Neural progenitor cell (in vitro differentiated cells): ENCODE measurements at regions not wholly inside any gene's neighbourhood (a gene's known extent, or its start where the extent isn't known, plus 50 kb on each side); places are given as distances from the start of the nearest gene placed in this dataset.
"Not testable (repeated sequence)": the region's sequence is repeated elsewhere in the genome, so short reads cannot be mapped to it uniquely, and the experiment has no call there.

ENCODE experiments used
- DNase-seq: peaks from one replicate; pipeline ENCODE4 v3.0.0-alpha.2; 2016; ENCODE audit warnings: low spot score
- H2AFZ ChIP-seq: fragments of 200-600 bp; sonication (generic); replicated peaks from 2 replicates; pipeline ENCODE4 v1.6.1; 2016; ENCODE audit warnings: antibody characterized with exemption
- H3F3A ChIP-seq: fragments of 200-600 bp; sonication (generic); 2 replicates; pipeline ENCODE4 v1.6.1; 2016; ENCODE audit warnings: antibody characterized with exemption, low read depth
- H3K27ac ChIP-seq: fragments of 200-600 bp; sonication (generic); 2 replicates; pipeline ENCODE4 v1.5.1; 2016; ENCODE audit warnings: mild to moderate bottlenecking
- H3K27me3 ChIP-seq: fragments of 200-600 bp; sonication (generic); 2 replicates; pipeline ENCODE4 v1.6.1; 2016; ENCODE audit warnings: mild to moderate bottlenecking, moderate library complexity
- H3K36me3 ChIP-seq: fragments of 200-600 bp; sonication (generic); 2 replicates; pipeline ENCODE4 v1.5.1; 2016
- H3K4me1 ChIP-seq: fragments of 200-600 bp; sonication (generic); 2 replicates; pipeline ENCODE4 v1.6.1; 2016; ENCODE audit warnings: mixed run types
- H3K4me2 ChIP-seq: fragments of 200-600 bp; sonication (generic); 2 replicates; pipeline ENCODE4 v1.6.1; 2016
- H3K4me3 ChIP-seq: fragments of 200-600 bp; sonication (generic); 2 replicates; pipeline ENCODE4 v1.5.1; 2016
- H3K79me2 ChIP-seq: fragments of 200-600 bp; sonication (generic); 2 replicates; pipeline ENCODE4 v1.6.1; 2016; ENCODE audit warnings: low read depth
- H3K9ac ChIP-seq: fragments of 200-600 bp; sonication (generic); 2 replicates; pipeline ENCODE4 v1.6.1; 2016
- H3K9me3 ChIP-seq: fragments of 200-600 bp; sonication (generic); 2 replicates; pipeline ENCODE4 v1.5.1; 2016; ENCODE audit warnings: low read depth
- H4K20me1 ChIP-seq: fragments of 200-600 bp; sonication (generic); 2 replicates; pipeline ENCODE4 v1.6.1; 2016; ENCODE audit warnings: low read depth
- H3K27ac Mint-ChIP-seq: 3 replicates; pipeline ENCODE4 v1.8.0; 2021; ENCODE audit warnings: mixed read lengths
- H3K27me3 Mint-ChIP-seq: 2 replicates; pipeline ENCODE4 v1.8.0; 2022; ENCODE audit warnings: low read depth, mild to moderate bottlenecking, inconsistent platforms, moderate library complexity, mixed read lengths; ENCODE audit not compliant: insufficient read depth
- H3K36me3 Mint-ChIP-seq: 3 replicates; pipeline ENCODE4 v1.8.0; 2021; ENCODE audit warnings: mixed read lengths
- H3K4me1 Mint-ChIP-seq: 3 replicates; pipeline ENCODE4 v1.8.0; 2021; ENCODE audit warnings: mixed read lengths
- H3K4me3 Mint-ChIP-seq: 3 replicates; pipeline ENCODE4 v1.8.0; 2021; ENCODE audit warnings: mild to moderate bottlenecking, moderate library complexity, mixed read lengths
- H3K9me3 Mint-ChIP-seq: 3 replicates; pipeline ENCODE4 v1.8.0; 2020; ENCODE audit warnings: mixed read lengths
- EZH2 ChIP-seq: fragments of 200-600 bp; sonication (generic); IDR thresholded peaks from 2 replicates; pipeline ENCODE4 v1.6.1; 2017; ENCODE audit warnings: antibody characterized with exemption, mild to moderate bottlenecking, moderate library complexity
- EZH2phosphoT487 ChIP-seq: fragments of 200-600 bp; sonication (generic); IDR thresholded peaks from 2 replicates; pipeline ENCODE4 v1.6.1; 2017; ENCODE audit warnings: antibody characterized with exemption
- TF ChIP-seq, protein P1 (sequence below): fragments of 200-600 bp; sonication (generic); IDR thresholded peaks from 2 replicates; pipeline ENCODE4 v1.5.1; 2017; ENCODE audit warnings: antibody characterized with exemption, mild to moderate bottlenecking

DNA sequence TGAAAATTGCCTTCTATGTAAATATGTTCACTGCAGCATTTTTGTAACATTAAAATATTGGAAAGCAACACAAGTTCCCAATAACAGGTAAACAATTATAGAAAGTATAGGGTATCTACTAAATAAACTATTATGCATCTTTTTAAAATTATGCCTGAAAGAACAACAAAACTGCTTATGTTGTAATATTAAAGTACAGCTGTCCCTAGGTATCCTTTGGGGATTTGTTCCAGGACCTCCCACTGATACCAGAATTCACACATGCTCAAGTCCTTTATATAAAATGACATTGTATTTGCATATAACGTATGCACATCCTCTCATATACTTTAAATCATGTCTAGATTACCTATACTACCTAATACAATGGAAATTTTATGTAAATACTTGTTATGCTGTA, 121.8 kb upstream of the TNFSF4 start:
- Histone ChIP-seq H3K4me3 (no peak overlapping the region), H3F3A (no peaks in the 10 kb centered on the region), H4K20me1 (no peaks in the 10 kb centered on the region), H3K9ac (no peak overlapping the region), H3K36me3 (no peaks in the 10 kb centered on the region), H3K27ac (no peak overlapping the region), H2AFZ (no peak overlapping the region), H3K9me3 (no peaks in the 10 kb centered on the region), H3K79me2 (no peaks in the 10 kb centered on the region), H3K4me1 (no peaks in the 10 kb centered on the region), H3K4me2 (no peak overlapping the region), H3K27me3 (no peaks in the 10 kb centered on the region)
- no peak overlapping the region for H3K27ac Mint-ChIP-seq
- no peaks in the 10 kb centered on the region for H3K4me1 Mint-ChIP-seq
- H3K27me3 Mint-ChIP-seq, result no peaks in the 10 kb centered on the region
- TF ChIP-seq EZH2phosphoT487, result no peak
- TF ChIP-seq EZH2, result no peak
- TF ChIP-seq, protein P1, sequence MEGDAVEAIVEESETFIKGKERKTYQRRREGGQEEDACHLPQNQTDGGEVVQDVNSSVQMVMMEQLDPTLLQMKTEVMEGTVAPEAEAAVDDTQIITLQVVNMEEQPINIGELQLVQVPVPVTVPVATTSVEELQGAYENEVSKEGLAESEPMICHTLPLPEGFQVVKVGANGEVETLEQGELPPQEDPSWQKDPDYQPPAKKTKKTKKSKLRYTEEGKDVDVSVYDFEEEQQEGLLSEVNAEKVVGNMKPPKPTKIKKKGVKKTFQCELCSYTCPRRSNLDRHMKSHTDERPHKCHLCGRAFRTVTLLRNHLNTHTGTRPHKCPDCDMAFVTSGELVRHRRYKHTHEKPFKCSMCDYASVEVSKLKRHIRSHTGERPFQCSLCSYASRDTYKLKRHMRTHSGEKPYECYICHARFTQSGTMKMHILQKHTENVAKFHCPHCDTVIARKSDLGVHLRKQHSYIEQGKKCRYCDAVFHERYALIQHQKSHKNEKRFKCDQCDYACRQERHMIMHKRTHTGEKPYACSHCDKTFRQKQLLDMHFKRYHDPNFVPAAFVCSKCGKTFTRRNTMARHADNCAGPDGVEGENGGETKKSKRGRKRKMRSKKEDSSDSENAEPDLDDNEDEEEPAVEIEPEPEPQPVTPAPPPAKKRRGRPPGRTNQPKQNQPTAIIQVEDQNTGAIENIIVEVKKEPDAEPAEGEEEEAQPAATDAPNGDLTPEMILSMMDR, result no peak
- no peak for DNase-seq
- no peaks in the 10 kb centered on the region for H3K36me3 Mint-ChIP-seq
- no peak overlapping the region for H3K4me3 Mint-ChIP-seq
- H3K9me3 Mint-ChIP-seq, result peaks cover under 1% of the 10 kb centered on the region

GRCh38 chr1:173329726-173330125, 122.6 kb upstream of the TNFSF4 start:
- no peak overlapping the region for H3K27ac Mint-ChIP-seq

GRCh38 chr1:173330149-173330951, 123.2 kb upstream of the TNFSF4 start:
- H3K27me3 ChIP-seq, result no peaks in the 10 kb centered on the region
- no peak overlapping the region for H3K27ac ChIP-seq
- H3K4me2 ChIP-seq, result no peak overlapping the region
- H2AFZ ChIP-seq, result no peak overlapping the region
- H3K79me2 ChIP-seq, result no peaks in the 10 kb centered on the region
- no peaks in the 10 kb centered on the region for H3K9me3 ChIP-seq
- no peaks in the 10 kb centered on the region for H3K9me3 Mint-ChIP-seq
- H4K20me1 ChIP-seq, result no peaks in the 10 kb centered on the region
- H3K9ac ChIP-seq, result no peak overlapping the region
- TF ChIP-seq EZH2phosphoT487, result no peak
- no peak for TF ChIP-seq EZH2
- TF ChIP-seq, protein P1, result no peak
- H3K27ac Mint-ChIP-seq, result no peak overlapping the region
- H3K27me3 Mint-ChIP-seq, result no peaks in the 10 kb centered on the region
- H3K36me3 ChIP-seq, result no peaks in the 10 kb centered on the region
- no peak overlapping the region for H3K4me3 Mint-ChIP-seq
- no peak overlapping the region for H3K4me3 ChIP-seq
- H3K36me3 Mint-ChIP-seq, result no peaks in the 10 kb centered on the region
- no peaks in the 10 kb centered on the region for H3K4me1 Mint-ChIP-seq
- DNase-seq, result no peak
- no peaks in the 10 kb centered on the region for H3F3A ChIP-seq
- no peaks in the 10 kb centered on the region for H3K4me1 ChIP-seq

More at GRCh38 chr1:173329726-173330125, 122.6 kb upstream of the TNFSF4 start:
- TF ChIP-seq, protein P1, result no peak
- TF ChIP-seq EZH2phosphoT487, result no peak
- TF ChIP-seq EZH2, result no peak
- H3K9me3 ChIP-seq, result no peaks in the 10 kb centered on the region
- H3K79me2 ChIP-seq, result no peaks in the 10 kb centered on the region
- H2AFZ ChIP-seq, result no peak overlapping the region
- H4K20me1 ChIP-seq, result no peaks in the 10 kb centered on the region
- no peaks in the 10 kb centered on the region for H3K36me3 Mint-ChIP-seq
- no peaks in the 10 kb centered on the region for H3K9me3 Mint-ChIP-seq
- no peaks in the 10 kb centered on the region for H3K27me3 Mint-ChIP-seq
- H3K4me2 ChIP-seq, result no peak overlapping the region
- H3K27me3 ChIP-seq, result no peaks in the 10 kb centered on the region
- DNase-seq, result no peak
- no peaks in the 10 kb centered on the region for H3K36me3 ChIP-seq
- H3K4me1 ChIP-seq, result no peaks in the 10 kb centered on the region
- no peak overlapping the region for H3K4me3 ChIP-seq
- no peaks in the 10 kb centered on the region for H3K4me1 Mint-ChIP-seq
- no peaks in the 10 kb centered on the region for H3F3A ChIP-seq
- no peak overlapping the region for H3K9ac ChIP-seq
- no peak overlapping the region for H3K27ac ChIP-seq
- no peak overlapping the region for H3K4me3 Mint-ChIP-seq

GRCh38 chr1:173330952-173331548, 123.9 kb upstream of the TNFSF4 start:
- H3K4me2 ChIP-seq, H3K9me3 Mint-ChIP-seq, H3K27me3 Mint-ChIP-seq, H3K4me1 Mint-ChIP-seq, H3K4me3 ChIP-seq, H3K27ac Mint-ChIP-seq, H3K9me3 ChIP-seq, H3K27ac ChIP-seq, H3K36me3 ChIP-seq, H2AFZ ChIP-seq, H3F3A ChIP-seq, H3K4me3 Mint-ChIP-seq, H3K36me3 Mint-ChIP-seq, DNase-seq, H3K9ac ChIP-seq, H3K79me2 ChIP-seq, H3K4me1 ChIP-seq, H3K27me3 ChIP-seq, H4K20me1 ChIP-seq: not testable (repeated sequence)
